ENCODE measurements at regions not wholly inside any gene's neighbourhood (a gene's known extent, or its start where the extent isn't known, plus 50 kb on each side); places are given as distances from the start of the nearest gene placed in this dataset.
"Not testable (repeated sequence)": the region's sequence is repeated elsewhere in the genome, so short reads cannot be mapped to it uniquely, and the experiment has no call there.

DNA sequence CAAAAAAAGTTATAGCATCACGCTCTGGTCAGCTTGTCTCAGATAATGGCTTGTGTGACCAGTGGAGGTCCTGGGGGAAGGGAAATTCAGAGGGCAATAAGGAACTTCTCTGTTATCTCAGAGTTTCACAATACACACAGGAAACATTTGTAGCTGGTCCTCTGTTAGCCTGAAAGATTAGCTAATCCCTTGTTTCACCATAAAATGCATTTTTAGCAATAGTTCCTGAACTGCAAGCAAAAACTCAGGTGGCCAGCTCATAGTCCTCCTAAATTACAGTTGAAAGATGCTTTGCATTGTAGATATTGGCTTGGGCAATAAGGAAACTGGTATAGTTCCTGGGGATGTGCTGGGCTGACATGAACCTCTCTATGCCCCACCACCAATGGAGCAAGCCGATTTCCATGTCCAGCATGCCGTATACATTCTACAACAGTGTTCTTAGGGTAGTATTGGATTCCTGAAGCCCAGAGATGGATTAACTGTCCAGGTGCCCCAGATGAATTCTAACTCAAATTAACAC, 141.5 kb upstream of the TBL1XR1 start:
- no peak for DNase-seq

DNA sequence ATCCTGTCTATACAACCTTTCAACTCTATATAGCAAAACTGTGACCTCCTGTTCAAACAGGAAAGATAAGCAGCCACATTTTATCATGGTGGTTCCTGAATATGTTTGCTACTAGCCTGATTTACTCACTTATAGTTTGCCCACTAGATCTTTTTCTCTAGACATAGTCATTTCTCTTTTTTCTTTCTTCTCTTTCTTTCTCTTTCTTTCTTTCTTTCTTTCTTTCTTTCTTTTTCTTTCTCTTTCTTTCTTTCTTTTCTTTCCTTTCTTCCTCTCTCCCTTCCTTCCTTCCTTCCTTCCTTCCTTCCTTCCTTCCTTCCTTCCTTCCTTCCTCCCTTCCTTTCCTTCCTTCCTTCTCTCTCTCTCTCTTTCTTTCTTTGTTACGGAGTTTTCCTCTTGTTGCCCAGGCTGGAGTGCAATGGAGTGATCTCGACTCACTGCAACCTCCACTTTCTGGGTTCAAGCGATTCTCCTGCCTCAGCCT, 142.0 kb upstream of the TBL1XR1 start:
- DNase-seq: not testable (repeated sequence)

DNA sequence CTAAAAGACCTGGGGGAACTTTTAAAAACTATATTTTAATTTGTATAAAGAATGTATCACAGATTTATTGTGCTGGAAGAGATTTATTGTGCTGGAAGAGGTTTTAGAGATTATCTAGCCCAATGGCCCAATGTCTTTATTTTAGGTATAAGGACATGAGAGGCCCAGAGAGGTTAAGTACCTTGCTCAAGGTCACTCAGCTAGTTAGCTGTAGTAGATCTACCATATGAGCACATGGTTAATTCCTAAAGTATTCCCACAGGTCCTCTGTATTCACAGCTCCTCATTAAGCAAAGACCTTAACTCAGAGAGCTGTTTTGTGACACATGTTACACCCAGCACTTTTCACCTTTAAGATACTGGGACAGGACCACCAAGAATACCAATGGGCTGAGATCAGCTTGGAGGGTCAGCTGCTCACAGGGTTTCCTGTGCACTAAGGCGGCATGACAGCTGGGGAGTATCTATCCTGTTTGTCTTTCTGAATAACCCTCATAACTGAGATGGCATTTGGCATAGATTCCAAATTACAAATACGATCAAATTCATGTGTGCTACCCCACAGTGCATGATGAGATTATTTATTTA, 143.1 kb upstream of the TBL1XR1 start:
- no peak for DNase-seq

DNA sequence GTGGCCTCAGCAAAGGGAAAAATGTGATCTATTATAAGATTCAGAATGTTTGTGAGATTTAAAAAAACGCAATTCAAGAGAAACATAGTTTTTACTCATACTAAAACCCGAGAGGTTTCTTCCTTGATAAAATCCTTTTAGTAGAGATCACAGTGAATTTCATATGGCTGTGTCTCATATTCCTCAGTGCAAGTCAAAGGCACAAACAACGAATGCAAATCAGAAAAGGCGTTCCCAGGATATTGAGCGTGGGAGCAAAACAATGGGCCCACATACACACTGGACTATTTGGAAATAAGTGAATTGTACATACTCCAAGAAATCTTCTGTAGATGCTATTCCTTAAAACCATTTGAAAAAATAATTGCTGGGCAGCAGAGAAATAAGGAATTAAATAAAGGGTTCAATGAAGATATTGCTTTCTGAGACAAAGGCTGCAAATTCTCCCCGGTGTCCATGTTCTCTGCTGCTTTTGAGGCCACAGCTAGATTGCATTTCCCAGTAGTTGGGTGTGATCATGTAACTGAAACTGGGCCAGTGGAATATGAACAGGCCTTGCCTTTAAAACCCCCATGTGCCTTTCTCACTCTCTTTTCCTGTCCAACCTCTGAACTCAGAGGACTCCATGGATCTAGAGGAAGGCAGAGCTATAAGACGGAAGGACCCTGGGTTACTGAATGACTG, 144.6 kb upstream of the TBL1XR1 start:
- no peak for DNase-seq

DNA sequence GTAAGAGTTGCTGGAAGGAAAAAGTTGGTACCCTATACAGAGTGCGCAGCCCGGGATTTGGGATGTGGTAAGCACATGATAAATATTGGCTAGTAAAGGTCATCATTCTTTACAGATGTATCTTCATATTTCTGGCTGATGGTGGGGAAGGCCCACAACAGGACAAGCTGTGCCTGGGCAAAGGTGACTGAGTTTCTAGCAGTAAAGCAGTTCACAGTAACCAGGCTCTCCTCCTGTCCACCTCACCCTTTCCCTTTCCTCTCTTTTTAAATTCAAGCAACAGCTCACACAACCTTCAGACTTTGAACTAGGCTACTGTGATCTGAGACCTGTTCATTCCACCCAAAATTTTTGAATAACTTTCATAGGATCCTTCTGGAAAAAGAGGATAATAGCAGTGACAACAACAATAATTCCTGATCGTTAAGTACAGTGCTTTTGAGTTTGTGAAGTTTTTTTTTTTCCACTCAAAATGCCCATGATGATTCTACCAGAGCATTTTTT, 145.9 kb upstream of the TBL1XR1 start:
- DNase-seq: no peak

DNA sequence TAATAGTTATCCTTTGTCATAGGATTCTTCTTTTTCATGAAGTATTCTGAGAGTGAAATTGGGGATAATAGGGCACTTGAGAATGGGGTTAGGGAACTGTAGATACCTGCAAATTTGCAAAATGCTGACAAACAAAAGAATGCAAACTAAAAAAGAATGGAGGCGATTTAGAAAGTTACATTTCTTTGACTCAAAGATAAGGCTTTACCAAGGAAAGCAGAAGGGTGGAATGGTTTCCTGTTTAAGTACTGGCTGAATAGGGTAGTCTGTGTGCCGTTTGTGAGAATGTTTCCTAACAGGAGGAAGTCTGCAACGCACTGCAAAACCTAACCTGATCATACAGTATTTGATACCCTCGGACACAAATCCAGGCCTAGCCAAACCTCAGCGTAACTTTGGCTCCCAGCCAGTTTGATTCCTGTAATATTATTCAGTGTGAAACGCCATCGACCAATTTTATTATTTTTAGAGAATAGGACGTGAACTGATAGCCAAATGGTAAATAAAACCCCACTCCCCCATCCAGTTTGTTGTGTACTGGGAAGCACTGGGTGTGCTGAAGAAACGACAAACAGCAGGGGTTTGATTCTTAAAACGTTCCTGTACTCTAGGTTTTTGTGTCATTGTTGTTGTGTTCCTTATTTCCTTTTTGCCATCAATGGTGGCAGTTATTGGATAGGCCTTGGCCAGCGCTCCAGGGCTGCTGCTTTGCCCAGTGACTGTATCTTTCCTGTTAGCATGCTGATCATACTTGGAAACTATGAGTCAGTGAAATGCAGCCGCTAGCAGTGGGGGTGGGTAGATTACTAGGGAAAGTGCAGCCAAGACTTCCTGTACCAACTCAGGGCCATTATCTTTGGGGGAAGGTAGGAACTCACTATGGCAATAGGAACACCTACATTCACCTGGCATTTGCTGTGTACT, 148.0 kb upstream of the TBL1XR1 start:
- DNase-seq: peak; percentile 88

DNA sequence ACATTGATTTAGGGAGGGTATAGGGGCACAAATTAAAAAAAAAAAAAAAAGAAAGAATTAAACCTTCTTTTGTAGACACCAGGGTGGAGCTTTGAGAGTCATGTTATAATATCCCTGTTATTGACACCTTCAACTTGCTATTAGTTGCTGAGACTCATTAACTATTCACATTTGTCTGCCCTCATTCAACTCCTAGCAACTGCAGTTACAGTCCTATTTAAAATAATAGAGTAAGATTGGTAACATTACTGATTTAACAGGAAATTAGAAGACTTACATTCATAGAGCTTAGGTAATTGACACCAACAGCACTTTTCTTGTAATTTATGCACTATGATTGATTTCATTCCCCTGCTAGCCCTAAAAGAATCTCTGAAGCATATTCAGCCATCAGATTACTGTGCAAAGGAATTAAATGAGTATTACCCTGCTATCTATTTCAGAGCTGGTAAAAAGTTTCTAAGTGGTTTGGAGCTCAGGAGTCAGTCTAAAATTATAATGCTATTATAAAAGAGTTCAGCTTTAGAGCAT, 148.8 kb upstream of the TBL1XR1 start:
- DNase-seq: no peak

DNA sequence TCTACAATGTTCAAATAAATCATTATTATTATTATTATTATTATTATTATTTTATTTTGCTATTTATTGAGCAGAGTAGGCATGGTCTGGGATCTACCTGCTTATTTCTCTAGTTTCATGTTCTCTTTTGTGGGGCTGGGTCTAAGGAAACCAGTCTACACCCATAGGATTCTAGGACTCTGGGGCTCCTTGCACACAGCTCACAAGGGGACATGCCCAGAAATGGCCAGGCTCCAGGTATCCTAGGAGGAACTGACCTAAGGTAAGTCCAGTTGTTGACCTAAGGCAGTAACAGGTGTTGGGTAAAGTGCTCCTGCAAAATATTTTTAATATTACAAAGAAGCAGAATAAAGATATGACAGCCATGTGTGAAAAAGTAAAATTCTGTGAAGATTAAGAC, 149.6 kb upstream of the TBL1XR1 start:
- DNase-seq: no peak

DNA sequence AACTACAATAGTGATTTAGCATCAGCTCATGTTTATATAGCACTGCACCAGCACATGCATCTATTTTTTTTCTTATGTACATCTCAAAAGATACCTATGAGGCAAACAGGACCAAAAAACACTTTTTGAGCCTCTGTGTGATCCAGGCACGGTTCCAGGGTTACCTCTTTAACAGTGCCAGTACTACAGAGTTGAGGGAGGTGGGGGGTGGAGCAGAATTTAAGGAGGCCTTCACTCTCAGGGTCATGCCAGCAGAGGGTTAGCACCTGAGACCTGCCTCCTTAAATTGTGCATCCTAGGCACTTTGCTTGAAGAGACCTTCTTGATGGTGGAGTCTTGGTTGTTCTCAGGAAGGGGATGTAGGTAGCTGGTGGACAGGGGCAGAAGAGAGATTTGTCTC, 150.3 kb upstream of the TBL1XR1 start:
- DNase-seq: no peak

DNA sequence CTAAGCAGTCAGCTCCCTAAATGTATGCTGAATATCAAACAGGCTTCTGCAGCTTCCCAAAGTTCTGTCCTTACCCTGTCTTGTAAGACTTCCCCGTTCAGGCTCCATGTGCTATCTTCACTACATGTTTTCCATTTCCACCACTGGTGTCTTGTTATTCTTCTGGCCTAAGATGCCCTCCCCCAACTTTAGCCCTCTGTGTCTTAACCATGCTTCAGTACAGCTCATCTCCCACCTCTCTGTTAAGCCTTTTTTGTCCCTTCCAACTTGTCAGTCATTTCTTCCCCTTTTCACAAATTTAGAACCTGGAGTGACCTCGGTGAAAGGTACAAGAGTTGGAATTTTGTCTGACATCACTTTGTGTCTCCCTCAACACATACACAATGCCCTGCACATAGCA, 151.7 kb upstream of the TBL1XR1 start:
- DNase-seq: no peak

DNA sequence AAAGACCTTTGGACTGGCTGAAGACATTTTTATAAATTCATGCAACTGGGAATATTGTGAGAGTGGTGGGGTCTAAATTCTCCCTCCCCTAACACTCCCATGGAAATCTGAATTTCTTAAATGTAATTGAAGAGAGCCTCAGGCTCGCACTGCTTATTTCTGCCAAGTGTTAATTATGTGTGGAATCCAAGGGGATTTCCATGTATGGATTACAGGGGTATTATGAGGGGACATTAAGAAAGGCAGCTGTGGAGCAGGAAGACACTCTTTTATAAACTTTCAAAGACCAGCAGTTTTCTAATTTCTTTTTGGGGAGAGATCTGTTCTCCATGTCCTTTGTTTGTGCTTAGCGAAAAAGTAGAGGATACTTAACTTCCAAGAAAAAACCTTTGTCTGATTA, 152.1 kb upstream of the TBL1XR1 start:
- DNase-seq: no peak

DNA sequence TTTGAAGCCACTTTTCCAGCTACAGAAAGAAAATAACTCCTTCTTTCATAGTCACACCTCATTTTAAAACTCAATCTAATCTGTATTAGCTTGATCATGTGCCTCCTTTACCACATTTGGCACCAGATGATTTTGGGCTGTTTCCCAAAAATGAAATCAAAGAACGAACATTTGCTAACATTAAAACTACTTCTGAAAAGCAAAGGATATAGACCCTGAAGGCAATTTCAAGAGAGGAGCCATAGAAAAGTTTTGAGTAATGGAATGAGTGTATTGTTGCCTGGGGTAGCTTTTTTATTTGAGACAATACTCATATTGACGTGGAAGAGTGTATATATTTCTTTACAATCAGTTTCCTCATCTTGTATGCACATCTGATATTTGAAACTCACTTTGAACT, 152.8 kb upstream of the TBL1XR1 start:
- DNase-seq: no peak

DNA sequence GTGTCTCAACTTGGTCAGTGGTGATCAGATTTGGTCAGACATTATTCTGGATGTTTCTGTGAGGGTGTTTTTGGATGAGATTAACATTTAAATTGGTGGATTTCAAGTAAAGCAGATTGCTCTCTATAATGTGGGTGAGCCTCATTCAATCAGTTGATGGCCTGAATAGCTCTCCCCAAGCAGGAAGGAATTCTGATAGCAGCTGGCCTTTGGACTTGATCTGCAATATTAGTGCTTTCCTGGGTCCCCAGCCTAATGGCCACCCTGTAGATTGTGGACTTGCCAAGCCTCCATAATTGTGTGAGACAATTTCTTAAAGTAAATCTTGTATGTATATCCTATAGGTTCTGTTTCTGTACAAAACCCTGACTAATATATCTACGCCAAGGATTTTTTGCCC, 153.9 kb upstream of the TBL1XR1 start:
- DNase-seq: no peak

DNA sequence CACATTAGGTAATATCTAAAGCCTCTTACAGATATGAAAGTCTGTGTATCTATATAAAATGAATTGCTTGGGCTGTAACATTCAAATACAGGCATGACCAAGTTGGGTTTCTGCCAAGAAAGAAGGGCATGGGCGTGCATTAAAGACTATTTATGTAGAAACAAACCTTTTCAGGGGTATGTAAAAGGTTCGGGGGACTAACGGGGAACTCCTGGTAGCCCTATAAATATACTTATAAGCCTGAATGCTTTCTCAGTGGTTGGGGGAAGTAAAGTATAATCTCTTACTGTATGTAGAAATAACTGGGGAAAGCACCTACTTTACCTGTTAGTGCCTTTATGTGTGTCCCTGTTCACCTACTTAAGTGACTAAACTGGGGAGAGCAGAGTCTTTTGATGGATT, 154.5 kb upstream of the TBL1XR1 start:
- no peak for DNase-seq

DNA sequence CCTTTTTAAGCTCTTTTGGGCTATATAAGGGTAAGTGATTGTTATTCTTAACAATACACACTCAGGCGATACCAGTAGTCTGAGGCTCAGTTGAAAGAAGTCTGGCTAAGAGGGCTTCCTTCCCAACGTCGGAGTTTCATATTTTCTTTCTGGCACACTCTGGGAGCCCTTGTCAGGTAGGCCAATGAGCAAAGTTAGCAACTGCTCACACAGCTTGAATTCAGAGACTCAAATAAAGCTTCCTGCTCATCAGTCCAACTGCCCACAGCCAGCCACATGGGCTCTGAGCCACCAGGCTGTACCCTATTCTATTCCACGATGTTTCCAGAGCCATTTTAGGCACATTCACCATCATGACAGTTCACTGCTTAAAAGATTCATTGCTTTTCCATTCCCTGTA, 155.1 kb upstream of the TBL1XR1 start:
- no peak for DNase-seq

DNA sequence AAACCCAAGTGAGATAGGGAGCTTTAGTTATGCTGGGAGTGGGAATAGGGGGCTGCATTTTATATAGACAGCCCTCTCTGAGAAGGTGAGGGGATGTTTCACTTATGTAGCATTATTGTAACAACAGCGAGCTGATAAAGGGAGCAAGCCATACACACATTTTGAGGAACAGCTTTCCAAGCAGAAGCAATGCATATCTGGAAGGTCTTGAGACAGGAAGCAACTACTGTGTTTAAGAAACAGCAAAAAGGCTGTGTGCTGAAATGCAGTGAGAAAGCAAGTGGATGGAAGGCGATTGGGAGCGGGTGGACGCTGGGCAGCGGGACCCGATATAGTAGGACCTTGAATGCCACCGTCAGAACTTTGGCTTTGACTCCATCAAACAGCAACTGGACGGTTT, 155.9 kb upstream of the TBL1XR1 start:
- DNase-seq: no peak

DNA sequence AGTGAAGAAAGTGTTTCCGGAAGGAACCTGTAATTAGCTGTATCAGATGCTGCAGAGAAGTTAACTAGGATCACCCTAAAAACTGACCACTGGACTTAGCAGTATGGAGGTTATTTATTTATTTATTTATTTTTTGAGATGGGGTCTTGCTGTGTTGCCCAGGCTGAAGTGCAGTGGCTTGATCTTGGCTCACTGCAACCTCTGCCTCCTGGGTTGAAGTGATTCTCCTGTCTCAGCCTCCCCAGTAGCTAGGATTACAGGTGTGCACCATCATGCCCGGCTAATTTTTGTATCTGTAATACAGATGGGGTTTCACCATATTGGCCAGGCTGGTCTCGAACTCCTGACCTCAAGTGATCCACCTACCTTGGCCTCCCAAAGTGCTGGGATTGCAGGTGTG, 156.6 kb upstream of the TBL1XR1 start:
- DNase-seq: not testable (repeated sequence)

DNA sequence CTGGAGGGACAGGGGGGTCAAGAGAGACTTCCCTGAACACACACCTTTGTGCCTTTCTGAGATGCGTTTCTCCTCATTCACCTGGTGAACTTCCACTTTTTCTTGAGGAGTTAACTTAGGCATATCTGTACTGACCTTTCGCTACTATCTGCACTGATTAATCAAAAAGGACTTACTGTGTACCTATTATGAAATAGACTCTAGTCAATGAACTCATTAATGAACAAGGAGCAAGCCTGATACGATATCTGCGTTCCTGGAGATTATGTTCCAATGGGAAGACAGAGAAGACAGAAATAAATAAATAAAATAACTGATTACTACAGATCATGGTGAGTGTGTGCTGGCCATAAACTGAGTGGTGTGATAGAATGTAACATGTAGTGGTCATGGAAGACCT, 157.2 kb upstream of the TBL1XR1 start:
- no peak for DNase-seq

DNA sequence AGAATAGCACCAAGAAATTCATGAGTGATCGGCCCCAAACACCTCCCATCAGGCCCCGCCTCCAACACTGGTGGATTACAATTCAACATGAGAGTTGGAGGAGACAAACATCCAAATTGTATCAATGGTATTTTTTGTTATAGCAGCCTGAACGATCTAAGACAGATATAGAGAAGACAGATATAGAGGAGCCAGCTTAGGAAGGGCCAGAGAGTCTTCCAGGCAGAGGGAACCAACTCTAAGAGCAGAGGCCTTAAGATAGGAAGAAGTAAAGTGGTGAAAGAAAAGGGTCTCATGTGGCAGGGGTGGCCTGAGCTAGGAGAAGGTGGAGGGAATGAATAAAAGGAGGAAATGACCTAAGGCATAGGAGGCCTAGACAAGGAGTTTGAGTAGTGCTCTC, 158.8 kb upstream of the TBL1XR1 start:
- no peak for DNase-seq

DNA sequence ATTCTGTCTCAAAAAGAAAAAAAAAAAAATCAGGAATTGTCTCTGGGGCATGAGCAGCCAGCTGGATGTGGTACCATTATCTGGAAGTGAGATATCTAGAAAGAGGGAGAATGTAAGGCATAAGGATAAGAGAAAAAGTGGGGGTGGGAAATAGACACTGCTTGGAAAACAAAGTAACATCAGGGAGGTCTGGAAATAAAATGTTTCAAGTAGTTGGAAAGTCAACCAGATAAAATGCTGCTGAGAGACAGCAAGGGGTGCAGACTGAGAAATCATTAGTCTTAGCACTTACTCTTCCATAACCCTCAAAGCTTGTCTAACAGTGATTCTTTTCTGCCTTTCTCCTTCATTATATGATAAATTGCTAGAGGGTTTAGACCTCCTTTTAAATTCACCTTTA, 159.7 kb upstream of the TBL1XR1 start:
- no peak for DNase-seq

DNA sequence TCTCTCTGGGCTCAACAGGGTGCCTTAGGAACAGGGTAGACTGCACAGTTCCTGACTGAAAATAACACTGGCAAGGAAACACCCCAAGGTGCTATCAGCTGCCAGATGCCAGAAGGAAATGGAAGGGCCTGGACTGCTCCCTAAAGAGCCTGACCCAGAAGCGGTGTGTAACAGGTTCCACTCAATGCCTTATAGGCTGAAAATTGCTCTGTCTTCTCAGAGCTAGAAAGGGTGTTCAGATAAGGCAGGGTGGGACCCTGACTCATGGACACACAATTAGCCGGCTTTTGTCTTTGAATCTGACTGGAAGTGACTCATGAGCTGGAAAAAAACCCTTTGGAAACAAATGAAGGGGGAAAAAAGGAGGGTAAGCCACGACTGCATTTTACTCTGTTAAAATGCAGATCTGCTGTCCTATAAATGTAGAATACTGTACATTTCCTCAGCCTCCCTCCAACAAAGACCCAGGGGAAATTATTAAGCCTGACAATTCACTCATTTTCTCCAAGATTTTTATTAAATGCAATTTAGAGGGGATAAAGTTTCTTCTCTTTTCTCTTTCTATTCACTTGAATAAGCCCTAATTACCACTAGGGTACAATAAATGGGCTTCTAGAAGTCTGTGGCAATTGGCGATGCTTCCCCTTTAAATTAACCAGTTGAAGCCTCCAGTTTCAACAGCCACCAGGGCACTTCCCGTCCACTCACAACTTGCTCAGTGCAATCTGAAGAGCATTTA, 160.2 kb upstream of the TBL1XR1 start:
- peak; percentile 35 for DNase-seq
